ENCODE measurements at regions not wholly inside any gene's neighbourhood (a gene's known extent, or its start where the extent isn't known, plus 50 kb on each side); places are given as distances from the start of the nearest gene placed in this dataset.
"Not testable (repeated sequence)": the region's sequence is repeated elsewhere in the genome, so short reads cannot be mapped to it uniquely, and the experiment has no call there.

DNA sequence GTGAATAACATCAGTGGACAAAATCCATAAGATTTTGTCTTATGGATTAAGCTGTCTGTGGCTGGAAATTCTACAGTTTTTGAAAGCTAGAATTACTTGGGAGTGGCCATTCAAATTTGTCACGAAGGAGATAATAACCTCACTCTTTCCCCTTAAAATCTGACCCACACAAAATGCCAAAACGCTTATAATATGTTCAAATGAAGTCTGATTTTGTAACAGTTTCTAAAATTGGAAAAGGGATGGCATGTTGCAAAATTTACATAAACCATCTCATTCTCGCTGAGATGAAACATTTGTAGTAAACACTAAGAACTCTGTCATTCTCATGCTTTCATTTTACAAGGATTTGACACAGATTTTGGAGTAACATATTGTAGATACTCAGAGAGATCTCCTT, 112.7 kb downstream of the GJA1 start:
- no peak for DNase-seq (ENCODE audit: low spot score)

DNA sequence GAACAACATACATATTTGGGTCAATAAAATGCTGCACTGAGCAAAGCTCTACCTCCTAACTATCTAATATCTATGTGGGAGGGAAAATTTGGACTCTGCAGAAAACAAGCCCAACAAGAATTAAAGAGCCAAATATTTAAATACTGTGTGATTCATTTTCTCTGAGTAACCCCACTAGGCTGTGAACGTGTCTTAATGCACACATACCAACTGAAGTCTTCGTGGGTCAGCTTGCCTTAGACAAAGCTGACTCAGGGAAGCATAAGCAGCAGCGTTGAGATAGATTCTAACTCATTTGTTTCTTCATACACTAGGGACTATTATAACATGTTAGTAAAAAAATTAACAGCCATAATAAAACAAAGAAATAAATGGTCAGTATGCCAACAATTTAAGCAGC, 114.3 kb downstream of the GJA1 start:
- DNase-seq (ENCODE audit: low spot score), result no peak

DNA sequence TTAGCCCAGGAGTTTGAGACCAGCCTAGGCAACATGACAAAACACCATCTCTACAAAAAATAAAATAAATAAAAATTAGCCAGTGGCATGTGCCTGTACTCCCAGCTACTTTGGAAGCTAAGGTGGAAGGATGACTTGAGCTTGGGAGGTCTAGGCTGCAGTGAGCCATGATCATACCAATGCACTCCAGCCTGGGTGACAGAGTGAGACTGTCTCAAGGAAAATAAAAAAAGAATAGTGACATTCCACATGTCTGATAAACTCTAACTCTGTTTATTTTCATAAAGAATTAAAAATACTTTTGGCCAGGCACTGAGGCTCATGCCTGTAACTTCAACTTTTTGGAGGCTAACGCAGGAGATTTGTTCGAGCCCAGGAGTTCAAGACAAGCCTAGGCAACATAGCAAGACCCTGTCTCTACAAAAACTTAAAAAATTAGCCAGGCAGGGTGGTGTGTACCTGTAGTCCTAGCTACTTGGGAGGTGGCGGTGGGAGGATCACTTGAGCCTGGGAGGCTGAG, 115.1 kb downstream of the GJA1 start:
- no peak for DNase-seq (ENCODE audit: low spot score)

DNA sequence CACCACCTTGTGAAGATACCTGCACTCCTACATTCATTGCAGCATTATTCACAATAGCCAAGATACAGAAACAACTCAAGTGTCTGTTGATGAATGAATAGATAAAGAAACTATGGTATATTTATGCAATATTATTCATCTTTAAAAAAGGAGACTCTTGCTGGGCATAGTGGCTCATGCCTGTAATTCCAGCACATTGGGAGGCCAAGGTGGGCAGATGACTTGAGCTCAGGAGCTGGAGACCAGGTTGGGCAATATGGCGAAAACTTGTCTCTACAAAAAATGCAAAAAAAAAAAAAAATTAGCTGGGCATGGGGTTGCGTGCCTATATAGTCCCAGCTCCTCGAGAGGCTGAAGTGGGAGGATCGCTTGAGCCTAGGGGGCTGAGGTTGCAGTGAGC, 119.8 kb downstream of the GJA1 start:
- DNase-seq (ENCODE audit: low spot score), result no peak

DNA sequence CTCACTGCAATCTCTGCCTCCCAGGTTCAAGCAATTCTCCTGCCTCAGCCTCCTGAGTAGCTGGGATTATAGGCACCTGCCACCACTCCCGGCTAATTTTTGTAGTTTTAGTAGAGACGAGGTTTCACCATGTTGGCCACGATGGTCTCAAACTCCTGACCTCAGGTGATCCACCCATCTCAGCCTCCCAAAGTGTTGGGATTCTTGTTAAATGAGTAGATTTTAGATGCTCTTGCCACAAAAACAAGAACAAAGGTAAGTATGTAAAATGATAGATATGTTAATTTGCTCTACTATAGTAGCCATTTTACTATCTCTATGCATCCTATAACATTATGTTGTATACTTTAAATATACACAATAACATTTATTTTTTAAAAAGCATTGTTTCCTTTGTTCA, 120.7 kb downstream of the GJA1 start:
- DNase-seq (ENCODE audit: low spot score), result not testable (repeated sequence)

DNA sequence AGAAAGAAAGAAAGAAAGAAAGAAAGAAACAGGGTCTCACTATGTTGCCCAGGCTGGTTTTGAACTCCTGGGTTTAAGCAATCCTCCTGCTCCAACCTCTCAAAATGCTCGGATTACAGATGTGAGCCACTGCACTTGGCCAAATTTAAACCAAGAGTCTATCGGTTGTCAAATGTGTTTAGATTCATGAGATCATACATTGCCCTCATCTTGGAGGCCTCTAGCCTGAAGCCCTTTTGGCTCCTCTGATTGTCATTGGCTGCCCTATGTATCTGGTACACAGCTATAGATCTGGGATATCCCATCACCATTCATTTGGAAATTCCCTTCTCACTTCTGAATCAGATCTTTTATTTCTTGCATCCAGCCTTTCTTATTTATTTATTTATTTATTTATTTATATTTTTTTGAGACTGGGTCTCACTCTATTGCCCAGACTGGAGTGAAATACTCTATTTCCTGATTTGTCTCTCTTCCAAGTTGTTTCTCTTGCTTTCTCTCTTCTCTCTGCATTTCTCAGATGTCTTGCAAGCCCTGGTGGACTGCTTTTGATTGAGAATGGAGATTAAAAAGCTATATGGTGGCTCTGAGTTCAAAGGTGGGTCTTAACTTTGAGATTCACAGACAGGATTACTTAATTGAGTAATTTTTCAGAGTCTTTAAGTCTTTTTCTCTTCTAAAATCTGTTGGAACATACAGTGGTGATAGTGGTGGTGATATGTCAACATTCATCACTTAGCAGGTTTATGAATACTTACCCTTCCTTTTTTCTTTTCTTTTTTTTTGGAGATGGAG, 121.9 kb downstream of the GJA1 start:
- no peak for DNase-seq (ENCODE audit: low spot score)

DNA sequence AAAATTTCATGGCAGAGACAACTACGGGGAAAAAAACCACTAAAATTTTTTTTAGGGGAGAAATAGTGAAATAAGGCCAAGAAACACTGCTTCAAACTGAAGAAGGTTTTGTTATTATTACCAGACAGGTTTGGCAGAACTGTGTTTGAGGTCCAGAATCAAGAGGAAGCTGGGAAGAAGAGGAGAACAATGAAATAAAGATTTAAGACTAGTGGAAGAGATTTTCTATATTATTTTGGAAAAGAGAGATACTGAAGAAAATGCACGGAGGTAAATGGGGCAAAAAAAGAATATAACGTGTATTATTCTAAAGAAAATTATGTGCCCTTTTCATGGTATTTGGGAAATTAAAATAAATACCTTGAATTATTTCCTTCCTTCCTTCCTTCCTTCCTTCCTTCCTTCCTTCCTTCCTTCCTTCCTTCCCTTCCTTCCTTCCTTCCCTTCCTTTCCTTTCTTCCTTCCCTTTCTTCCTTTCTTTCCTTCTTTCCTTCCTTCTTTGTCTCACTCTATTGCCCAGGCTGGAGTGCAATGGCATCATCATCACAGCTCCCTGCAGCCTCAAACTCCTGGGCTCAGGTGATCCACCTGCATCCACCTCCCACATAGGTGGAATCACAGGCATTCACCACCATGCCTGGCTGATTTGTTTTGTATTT, 124.3 kb downstream of the GJA1 start:
- no peak for DNase-seq (ENCODE audit: low spot score)

DNA sequence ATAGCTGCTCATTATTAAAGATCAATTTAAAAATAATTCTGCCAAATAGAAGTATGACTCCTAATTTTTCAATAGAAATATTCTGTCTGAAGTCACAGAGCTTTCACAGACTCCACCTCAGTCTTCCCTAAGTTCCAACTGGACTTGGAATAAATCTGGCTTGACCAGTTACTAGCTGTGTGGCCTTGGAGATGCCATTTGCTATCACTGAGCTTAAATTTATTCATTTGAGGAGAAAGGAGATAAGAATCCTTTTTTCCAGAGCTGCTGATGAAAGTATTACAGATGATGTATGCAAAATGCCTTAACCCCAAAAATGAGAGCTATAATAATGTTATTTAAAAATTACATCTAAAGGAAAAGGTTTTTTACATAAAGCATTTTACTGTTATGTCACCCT, 125.0 kb downstream of the GJA1 start:
- no peak for DNase-seq (ENCODE audit: low spot score)

DNA sequence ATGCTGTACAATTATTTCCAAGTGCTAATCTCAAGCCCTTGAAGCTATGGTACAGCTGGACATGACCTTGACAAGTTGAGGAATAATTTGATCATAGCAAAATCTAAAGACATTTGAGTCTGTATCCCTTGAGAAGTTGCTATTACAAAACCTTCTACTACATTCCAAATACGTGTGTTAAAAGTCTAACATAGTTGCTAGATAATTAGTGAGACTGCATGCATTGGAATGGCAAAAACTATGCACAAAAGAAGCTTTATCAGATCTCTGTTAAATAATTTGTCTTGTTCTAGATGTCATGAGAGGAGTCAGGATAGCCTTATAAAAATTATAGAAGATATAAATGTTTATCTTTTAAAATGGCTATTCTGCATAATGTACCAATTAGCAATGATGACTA, 127.8 kb downstream of the GJA1 start:
- no peak for DNase-seq (ENCODE audit: low spot score)

DNA sequence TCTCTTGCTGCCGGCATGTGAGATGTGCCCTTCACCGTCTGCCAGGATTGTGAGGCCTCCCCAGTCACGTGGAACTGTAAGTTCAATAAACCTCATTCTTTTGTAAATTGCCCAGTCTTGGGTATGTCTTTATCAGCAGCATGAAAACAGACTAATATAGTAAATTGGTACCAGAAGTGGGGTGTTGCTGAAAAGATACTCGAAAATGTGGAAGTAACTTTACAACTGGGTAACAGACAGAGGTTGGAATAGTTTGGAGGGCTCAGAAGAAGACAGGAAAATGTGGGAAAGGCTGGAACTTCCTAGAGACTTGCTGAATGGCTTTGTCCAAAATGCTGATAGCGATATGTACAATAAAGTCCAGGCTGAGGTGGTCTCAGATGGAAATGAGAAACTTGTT, 129.1 kb downstream of the GJA1 start:
- DNase-seq (ENCODE audit: low spot score), result not testable (repeated sequence)

DNA sequence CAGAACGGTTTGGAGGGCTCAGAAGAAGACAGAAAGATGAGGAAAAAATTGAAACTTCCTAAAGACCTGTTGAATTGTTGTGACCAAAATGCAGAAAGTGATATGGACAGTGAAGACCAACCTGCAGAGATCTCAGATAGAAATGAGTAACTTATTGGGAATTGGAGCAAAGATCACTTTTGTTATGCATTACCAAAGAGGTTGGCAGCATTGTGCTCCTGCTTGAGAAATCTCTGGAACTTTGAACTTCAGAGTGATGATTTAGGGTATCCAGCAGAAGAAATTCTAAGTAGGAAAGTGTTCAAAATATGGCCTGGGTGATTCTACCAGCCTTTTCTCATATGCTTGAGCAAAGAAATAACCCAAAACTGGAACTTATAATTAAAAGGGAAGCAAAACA, 136.0 kb downstream of the GJA1 start:
- DNase-seq (ENCODE audit: low spot score), result no peak

DNA sequence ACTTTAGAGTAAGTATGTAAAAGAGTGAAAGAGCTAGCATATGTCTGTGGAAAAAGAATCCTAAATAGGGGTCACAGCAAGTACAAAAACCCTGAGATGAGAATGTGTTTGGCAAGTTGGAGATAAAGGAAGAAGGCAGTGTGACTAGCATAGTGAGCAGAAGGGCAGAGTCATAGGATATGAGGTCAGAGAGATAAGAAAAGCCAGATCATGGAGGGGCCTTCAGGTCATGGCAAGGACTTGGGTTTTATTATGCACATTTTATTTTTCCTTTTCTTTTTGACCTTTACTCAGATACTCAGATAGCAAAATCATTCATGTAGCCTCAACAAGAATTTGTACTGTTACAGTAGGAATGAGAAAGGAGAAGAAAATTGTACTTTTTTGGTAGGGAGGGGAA, 138.0 kb downstream of the GJA1 start:
- DNase-seq (ENCODE audit: low spot score), result no peak

DNA sequence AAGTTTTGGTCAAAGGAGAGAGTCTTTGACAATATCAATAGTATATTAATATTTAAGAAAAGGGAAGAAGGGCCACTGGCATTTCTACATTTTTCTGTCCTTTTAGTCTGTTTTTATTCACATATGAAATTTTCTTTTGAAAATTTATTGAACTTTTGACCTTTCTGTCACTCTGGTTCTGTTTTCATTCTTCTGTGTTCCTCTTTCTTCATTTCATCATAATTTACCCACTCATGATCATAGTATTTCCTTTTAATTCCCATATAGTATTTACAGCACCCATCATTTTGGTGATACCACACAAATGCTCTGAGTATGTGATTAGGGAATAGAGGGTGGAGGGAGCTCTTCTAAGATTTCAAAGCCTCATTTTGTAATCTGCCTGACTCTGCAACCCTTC, 142.8 kb downstream of the GJA1 start:
- no peak for DNase-seq (ENCODE audit: low spot score)

DNA sequence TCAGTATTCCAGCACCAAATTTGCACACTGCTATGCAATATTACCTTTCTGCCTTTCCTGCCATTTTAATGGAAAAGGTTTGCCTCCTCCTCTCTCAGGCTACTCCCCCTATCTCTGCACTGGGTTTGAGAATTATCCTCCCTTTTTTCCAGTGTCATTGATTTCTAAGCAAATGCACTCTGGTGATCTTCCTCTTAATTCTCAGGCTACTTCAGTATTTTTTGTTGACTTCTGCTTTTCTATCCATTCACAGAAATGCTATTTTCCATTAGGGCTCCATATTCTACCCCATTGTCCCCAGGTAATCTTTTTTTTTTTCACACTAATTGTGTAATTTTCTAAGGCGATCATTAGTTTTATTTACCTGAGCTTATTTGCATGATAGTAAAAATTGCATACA, 144.0 kb downstream of the GJA1 start:
- DNase-seq (ENCODE audit: low spot score), result no peak

DNA sequence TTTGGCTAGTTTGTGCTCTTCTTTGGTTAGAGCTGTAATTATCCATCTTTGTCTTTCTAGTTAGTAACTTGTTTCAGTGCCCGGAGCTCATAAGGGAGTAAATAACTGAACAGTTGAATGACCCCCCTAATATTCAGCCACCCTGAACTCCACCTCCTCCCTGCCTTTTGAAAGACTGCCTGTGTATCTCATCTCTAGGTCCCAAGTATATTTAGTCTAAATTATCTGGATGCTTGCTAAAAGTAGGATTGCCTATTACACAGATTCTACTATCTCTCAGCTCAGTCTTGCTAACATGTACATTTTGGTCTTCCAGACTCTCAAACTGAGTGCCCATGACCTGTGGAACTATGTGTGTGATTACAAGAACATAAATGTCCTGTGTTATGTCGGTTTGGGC, 145.9 kb downstream of the GJA1 start:
- no peak for DNase-seq (ENCODE audit: low spot score)

DNA sequence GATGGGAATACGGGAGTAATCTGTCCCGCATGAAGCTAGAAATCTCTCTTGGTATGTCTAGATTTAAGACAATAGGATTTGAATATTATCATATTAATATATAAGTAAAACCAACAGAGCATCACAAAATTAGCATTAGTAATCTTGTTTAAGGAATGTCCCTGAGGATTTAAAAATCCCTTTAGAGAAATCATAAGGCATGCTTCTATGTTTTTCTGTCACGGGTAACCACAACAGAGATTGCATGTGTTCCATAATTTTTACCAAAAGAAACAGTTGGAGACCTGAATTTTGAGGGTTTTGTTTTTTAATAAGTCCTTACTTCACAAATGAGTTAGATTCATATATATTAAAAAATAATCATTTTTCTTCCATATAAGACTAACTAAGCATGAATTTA, 146.8 kb downstream of the GJA1 start:
- DNase-seq (ENCODE audit: low spot score), result no peak

DNA sequence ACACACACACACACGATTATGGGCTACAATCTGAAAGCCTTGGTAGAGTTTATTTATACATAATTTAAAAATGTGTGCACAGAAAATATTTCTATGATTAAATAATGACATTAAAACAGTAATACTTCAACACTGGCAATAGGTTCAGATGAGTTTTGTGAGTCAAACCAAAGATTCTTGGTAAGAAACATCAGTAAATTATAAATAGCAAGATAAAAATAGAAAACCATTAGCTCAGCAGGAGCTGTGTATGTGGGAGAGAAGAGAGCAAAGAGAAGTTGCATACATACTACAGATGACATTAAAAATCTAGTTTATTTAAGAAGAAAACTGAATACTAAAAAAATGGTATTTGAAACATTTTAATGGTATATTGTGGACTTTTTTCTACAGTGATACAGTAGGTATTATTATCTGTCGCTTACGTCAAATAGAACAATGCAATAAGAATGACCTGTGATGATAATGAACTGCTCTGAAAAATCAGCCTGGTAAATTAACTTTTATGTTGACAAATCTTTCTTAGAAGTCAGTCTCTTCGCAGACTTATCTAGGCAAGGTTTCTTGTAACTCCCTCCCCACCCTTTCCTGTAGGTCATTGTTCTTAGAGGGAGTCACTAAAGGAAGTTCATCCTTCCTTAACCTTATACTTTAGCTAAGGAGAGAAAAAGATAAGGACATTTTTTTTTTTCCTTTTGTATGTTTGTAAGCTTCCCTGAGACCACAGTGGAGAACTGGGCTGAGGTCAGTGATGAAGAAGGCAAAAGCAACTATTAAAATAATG, 149.3 kb downstream of the GJA1 start:
- no peak for DNase-seq (ENCODE audit: low spot score)

DNA sequence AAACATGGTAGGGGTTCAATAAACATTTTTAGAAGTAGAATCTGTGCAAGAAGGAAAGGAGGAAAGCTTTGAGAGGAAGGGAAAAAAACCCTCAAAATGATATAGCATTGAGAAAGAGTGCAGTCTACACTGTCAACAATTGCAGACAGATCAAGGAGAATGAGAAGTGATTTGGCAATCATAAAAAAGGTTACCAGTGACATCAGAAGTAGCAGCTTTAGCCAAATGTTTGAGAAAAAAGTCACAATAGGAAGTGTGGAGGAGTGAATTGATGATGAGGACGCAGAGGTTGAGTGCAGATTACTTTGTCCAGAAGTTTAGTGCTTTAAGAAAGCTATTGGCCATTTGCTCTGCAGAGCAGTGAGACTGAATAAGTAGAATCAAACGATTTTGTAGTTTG, 155.0 kb downstream of the GJA1 start:
- DNase-seq (ENCODE audit: low spot score), result no peak

DNA sequence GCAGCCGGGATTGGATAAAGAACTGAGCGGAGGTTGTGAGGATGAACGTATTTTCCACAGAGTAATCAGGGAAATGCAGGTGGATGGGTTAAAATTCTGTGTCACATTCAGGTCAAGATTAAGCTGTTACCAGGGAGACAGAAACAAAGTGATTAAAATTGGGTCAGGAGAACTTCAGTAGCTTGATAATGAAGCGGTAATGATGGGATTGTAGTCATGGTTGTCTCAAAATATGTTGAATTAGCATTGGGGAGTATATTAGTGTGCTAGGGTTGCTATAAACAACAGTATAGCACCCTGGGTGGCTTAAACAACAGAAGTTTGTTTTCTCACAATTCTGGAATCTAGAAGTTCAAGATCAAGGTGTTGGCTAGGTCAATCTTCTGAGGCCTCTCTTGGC, 155.5 kb downstream of the GJA1 start:
- no peak for DNase-seq (ENCODE audit: low spot score)

DNA sequence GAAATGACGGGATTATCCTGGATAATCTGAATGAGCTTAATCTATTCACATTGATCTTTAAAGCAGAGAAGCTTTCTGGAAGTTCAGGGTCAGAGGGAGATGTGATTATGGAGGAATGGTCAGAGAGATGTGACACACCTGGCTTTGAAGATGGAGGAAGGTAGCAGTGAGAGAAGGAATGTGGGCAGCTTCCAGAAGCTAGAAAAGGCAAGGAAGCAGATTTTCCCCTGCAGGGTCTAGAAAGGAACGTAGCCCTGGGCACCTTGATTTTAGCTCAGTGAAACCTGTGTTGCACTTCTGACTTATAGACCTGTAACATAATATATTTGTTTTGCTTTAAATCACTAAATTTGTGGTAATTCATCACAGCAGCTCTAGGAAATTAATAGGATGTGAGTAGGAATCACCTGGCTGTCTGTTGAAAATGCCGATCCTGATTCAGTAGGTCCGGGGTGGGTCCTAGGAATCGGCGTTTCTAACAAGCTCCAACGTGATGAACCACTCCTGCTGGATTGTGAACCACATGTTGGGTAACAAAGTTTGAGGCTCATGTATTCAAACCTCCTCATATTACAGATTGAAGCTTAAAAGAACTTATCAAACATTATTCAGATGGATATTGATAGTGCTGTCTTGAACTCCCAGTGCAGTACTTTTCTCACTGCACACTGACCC, 157.0 kb downstream of the GJA1 start:
- DNase-seq (ENCODE audit: low spot score), result no peak

DNA sequence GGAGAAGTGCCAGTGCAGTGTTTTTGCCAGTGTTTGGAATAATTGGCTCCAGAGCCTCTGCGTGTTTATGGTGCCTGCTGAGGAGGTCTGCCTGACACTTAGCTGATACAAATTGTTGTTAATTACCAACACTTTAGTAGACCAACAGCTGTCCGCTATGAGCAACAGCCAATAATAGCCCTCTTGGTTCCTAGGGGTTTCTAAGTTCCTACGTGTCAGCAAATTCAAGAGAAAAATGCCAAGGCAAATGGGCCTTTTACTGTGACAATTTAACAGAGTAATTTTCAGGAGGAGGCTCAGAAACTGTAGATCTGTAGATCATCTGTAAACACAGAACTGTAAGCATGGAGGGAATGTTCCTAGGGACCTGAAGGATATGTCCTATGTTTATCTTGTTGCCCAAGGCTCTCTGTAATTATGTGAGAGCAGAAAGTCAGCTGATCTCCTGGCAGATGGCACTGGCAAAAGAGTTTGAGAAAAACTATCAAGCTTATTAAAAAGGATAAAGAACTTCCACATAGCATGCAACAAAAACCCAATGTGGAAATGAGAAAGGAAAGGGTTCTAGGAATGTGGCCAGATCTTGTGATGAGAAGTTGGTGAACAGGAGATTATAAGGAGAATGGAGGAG, 157.7 kb downstream of the GJA1 start:
- DNase-seq (ENCODE audit: low spot score), result no peak

DNA sequence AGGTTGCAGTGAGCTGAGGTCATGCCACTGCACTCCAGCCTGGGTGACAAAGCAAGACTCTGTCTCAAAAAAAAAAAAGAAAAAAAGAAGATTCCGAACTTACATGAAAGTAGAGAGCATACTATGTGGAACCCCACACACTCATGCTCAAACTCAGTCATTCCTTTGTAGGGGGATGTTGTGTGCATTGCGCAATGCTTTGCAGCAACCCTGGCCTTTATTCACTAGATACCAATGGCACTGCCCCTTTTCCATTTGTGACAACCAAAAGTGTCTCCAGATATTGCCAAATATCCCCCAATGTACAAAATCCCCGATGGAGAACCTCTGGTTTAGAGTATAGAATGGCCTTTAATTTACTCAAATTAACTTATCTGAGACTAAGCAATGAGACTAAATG, 158.6 kb downstream of the GJA1 start:
- DNase-seq (ENCODE audit: low spot score), result no peak

Measured in germinal center (tissue), 1 donor.